ENCODE measurements at regions not wholly inside any gene's neighbourhood (a gene's known extent, or its start where the extent isn't known, plus 50 kb on each side); places are given as distances from the start of the nearest gene placed in this dataset.

DNA sequence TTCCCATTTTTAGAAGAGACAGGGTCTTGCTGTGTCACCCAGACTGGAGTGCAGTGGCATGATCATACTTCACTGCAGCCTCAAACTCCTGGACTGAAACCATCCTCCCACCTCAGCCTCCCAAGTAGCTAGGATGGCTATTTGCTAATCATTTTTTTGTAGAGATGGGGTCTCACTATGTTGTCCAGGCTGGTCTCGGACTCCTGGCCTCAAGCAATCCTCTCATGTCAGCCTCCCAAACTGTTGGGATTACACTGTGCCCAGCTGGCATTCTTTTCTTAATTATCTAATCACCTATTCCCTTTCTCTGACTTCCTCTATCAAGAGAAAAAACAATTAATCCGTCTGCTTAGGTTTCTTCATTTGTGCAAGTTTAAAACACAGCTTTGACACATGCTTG is 172.5 kb upstream of the TRIM24 start:
- no peak overlapping the region for H3K27ac ChIP-seq
- H3K27me3 ChIP-seq: no peaks in the 10 kb centered on the region
- no peaks in the 10 kb centered on the region for H3K36me3 ChIP-seq
- H3K4me1 ChIP-seq: no peaks in the 10 kb centered on the region
- no peak for DNase-seq
- WGBS, 2 donors: 29 to 38% methylated on average over 2 of the region's 2 CpGs
- intact Hi-C loops (cut with DNase I): no loop called here
- peaks cover 0 to 4% (median 0%) of the 10 kb centered on the region in 3 donors for H3K9me3 ChIP-seq
- H3K4me3 ChIP-seq: no peak overlapping the region
- TF ChIP-seq, protein P1, sequence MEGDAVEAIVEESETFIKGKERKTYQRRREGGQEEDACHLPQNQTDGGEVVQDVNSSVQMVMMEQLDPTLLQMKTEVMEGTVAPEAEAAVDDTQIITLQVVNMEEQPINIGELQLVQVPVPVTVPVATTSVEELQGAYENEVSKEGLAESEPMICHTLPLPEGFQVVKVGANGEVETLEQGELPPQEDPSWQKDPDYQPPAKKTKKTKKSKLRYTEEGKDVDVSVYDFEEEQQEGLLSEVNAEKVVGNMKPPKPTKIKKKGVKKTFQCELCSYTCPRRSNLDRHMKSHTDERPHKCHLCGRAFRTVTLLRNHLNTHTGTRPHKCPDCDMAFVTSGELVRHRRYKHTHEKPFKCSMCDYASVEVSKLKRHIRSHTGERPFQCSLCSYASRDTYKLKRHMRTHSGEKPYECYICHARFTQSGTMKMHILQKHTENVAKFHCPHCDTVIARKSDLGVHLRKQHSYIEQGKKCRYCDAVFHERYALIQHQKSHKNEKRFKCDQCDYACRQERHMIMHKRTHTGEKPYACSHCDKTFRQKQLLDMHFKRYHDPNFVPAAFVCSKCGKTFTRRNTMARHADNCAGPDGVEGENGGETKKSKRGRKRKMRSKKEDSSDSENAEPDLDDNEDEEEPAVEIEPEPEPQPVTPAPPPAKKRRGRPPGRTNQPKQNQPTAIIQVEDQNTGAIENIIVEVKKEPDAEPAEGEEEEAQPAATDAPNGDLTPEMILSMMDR (IDR thresholded peaks at IDR 0.05): no peak
- no peak for TF ChIP-seq POLR2A (IDR thresholded peaks at IDR 0.05)

DNA sequence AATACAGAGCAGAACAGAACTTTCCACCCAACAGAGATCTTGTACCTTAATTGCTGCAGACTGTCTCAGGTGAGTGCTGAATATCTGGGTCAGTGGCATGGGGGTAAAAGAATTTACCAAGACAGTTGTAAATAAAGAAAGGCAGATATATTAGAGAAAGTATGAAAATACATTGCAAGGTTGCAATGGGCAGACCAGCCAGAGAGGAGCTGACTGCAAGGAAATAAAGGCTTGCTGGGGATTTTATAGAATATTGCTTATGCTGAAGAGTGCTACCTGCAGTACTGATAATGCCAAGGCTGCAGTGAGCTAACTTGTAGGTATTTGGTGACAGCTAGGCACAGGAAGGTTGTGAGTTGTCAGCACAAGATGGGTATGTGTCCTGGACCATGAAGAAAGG is 171.0 kb upstream of the TRIM24 start:
- Histone ChIP-seq H3K27me3 (no peaks in the 10 kb centered on the region), H3K27ac (no peak overlapping the region), H3K4me1 (no peaks in the 10 kb centered on the region), H3K9me3 (peaks cover 0 to 4% (median 0%) of the 10 kb centered on the region in 3 donors), H3K4me3 (no peak overlapping the region), H3K36me3 (no peaks in the 10 kb centered on the region)
- DNase-seq: no peak
- TF ChIP-seq, protein P1 (IDR thresholded peaks at IDR 0.05): no peak
- TF ChIP-seq POLR2A (IDR thresholded peaks at IDR 0.05): no peak
- intact Hi-C loops (cut with DNase I): no loop called here

DNA sequence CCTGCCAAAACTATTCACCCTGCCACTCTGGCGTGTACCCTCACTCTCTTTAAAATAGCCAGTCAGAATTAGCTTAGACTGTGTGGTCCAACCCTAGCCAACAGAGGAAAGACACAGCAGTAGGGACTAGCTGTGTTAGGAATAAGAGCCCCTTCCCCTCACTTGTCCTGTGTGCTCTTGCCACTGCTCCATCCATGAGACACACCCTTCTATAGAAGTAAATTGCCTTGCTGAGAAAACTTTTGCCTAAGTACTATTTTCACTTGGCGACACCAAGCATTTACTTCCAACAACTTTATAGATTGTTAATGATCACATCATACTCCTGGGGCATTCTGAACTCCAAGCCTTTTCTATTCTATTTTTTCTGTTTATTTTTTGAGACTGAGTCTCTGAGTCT is 170.2 kb upstream of the TRIM24 start:
- Histone ChIP-seq H3K27me3 (no peaks in the 10 kb centered on the region), H3K4me1 (no peaks in the 10 kb centered on the region), H3K36me3 (no peaks in the 10 kb centered on the region), H3K27ac (no peak overlapping the region), H3K9me3 (peaks cover 0 to 4% (median 0%) of the 10 kb centered on the region in 3 donors), H3K4me3 (no peak overlapping the region)
- no peak for DNase-seq
- 89 to 90% methylated on average over 2 of the region's 2 CpGs for WGBS, 2 donors
- intact Hi-C loops (cut with DNase I): no loop called here
- no peak for TF ChIP-seq POLR2A (IDR thresholded peaks at IDR 0.05)
- TF ChIP-seq, protein P1 (IDR thresholded peaks at IDR 0.05): no peak

DNA sequence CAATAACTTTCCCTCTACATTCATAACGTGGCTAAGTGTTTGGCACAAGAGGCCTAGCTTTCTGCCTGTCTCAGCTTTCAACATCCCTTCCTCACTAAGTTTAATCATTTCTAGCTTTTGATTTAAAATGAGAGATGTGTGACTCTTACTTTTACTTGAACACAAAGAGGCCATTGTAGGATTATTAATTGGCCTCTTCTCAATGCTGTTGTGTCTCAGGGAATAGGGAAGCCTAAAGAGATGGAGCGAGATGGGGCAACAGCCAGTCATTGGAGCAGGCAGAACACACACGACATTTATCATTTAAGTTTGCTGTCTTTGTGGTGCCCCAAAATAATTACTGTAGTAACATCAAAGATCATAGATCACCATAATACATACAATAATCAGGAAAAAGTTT is 167.1 kb upstream of the TRIM24 start:
- Histone ChIP-seq H3K27me3 (no peaks in the 10 kb centered on the region), H3K36me3 (no peaks in the 10 kb centered on the region), H3K4me3 (no peak overlapping the region), H3K4me1 (no peaks in the 10 kb centered on the region), H3K9me3 (peaks cover 0 to 4% (median 0%) of the 10 kb centered on the region in 3 donors), H3K27ac (no peak overlapping the region)
- no peak for DNase-seq
- 58 to 63% methylated on average over 3 of the region's 3 CpGs for WGBS, 2 donors
- TF ChIP-seq, protein P1 (IDR thresholded peaks at IDR 0.05): no peak
- TF ChIP-seq POLR2A (IDR thresholded peaks at IDR 0.05): no peak
- intact Hi-C loops (cut with DNase I): no loop called here

DNA sequence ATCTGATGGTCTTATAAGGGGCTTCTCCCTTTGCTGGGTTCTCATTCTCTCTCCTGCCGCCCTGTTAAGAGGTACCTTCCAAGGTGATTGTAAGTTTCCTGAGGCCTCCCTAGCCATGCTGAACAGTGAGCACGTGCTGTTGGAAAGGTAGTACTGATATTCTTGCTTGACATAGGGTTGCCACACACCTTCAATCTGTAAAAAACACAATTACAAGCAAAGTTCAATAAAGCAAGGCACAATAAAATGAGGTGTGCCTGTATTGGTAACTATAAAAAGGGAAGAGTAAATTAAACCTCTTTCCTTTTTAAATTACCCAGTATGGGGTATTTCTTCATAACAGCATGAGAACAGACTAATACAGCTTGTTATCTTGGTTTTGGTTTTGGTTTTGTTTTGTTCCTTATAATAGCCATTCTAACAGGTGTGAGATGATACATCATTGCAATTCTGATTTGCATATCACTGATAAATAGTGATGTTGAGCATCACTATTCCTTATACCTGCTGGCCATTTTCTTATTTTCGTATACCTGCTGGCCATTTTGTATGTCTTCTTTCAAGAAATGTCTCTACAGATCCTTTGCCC is 164.9 kb upstream of the TRIM24 start:
- no peak for DNase-seq
- Histone ChIP-seq H3K9me3 (no peaks in the 10 kb centered on the region), H3K4me1 (no peaks in the 10 kb centered on the region), H3K27ac (no peak overlapping the region), H3K4me3 (no peak overlapping the region), H3K36me3 (no peaks in the 10 kb centered on the region), H3K27me3 (no peaks in the 10 kb centered on the region)
- 66 to 70% methylated on average over 3 of the region's 3 CpGs for WGBS, 2 donors
- TF ChIP-seq POLR2A (IDR thresholded peaks at IDR 0.05): no peak
- intact Hi-C loops (cut with DNase I): no loop called here

DNA sequence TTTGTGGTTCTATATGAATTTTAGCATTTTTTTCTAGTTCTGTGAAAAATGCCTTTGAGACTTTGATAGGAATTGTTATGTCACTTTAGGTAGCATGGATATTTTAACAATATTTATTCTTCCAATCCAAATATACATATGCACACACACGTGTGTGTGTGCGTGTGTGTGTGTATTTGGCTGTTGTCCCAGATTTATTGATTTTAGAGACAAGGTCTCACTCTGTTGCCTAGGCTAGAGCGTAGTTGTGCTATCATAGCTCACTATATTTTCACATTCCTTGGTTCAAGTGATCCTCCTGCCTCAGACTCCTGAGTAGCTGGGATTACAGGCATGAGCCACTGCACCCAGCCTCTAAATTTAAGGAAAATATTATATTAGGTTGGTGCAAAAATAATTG is 162.5 kb upstream of the TRIM24 start:
- no peaks in the 10 kb centered on the region for H3K4me1 ChIP-seq
- H3K4me3 ChIP-seq: no peak overlapping the region
- 59 to 69% methylated on average over 3 of the region's 3 CpGs for WGBS, 2 donors
- no peak for TF ChIP-seq POLR2A (IDR thresholded peaks at IDR 0.05)
- TF ChIP-seq, protein P1 (IDR thresholded peaks at IDR 0.05): no peak
- intact Hi-C loops (cut with DNase I): no loop called here
- no peak overlapping the region for H3K27ac ChIP-seq
- DNase-seq: no peak
- H3K36me3 ChIP-seq: no peaks in the 10 kb centered on the region
- H3K9me3 ChIP-seq: no peaks in the 10 kb centered on the region
- H3K27me3 ChIP-seq: no peaks in the 10 kb centered on the region

Data from esophagus squamous epithelium (tissue), 5 donors.